HCT116 (cell line): ENCODE measurements at regions not wholly inside any gene's neighbourhood (a gene's known extent, or its start where the extent isn't known, plus 50 kb on each side); places are given as distances from the start of the nearest gene placed in this dataset.

Experiments used
- ATAC-seq: fragments of 200-7000 bp; cut with Tn5 transposase; 2 replicates; pipeline ENCODE4 v1.9.1; 2020; ENCODE audit warnings: mild to moderate bottlenecking, moderate library complexity
- BruUV-seq: library from RNA; stranded (reverse); fragments of 400-500 nt; replicated peaks from 2 replicates; lab custom pipeline; 2021; lab: Mats Ljungman, UMichigan
- CTCF ChIA-PET: fragments of 300-600 bp; sonication (Branson Sonifier 250); formaldehyde crosslinking; loops from one replicate; lab custom pipeline; 2021; ENCODE audit warnings: antibody characterized with exemption; lab: Charles Lee
- POLR2A ChIA-PET: fragments of 300-600, 350-600 bp; sonication (Branson Sonifier 250); formaldehyde crosslinking; loops from one replicate; lab custom pipeline; 2021; ENCODE audit warnings: antibody characterized with exemption; lab: Charles Lee
- RAD21 ChIA-PET, 2 experiments: fragments of 300-600 bp; sonication (Branson Sonifier 250); formaldehyde crosslinking; loops; one replicate each; lab custom pipeline; 2023; ENCODE audit warnings: low total read pairs in 2 of 2; ENCODE audit not compliant: uncharacterized antibody in 2 of 2, unreplicated experiment in 2 of 2, low non-redundant PET in 1 of 2; lab: Charles Lee
- DNase-seq: peaks from one replicate; pipeline ENCODE4 v3.0.0-alpha.2; 2010; ENCODE audit warnings: low read depth, low spot score
- H2AFZ ChIP-seq: fragments of 200-600 bp; shearing (Covaris generic), sonication (generic); 2 replicates; pipeline ENCODE4 v1.6.1; 2017; ENCODE audit warnings: low read depth, mixed run types, mixed read lengths, antibody characterized with exemption, low read length; ENCODE audit not compliant: poor library complexity, severe bottlenecking
- H3K27ac ChIP-seq: 2 replicates; pipeline ENCODE4 v1.5.1; 2012; ENCODE audit warnings: low read depth, low read length
- H3K27me3 ChIP-seq: fragments of 200-600 bp; sonication (generic); 2 replicates; pipeline ENCODE4 v1.6.1; 2016; ENCODE audit warnings: mixed run types, low read length, mixed read lengths; ENCODE audit not compliant: insufficient read depth
- H3K36me3 ChIP-seq, 2 experiments: fragments of 200-500 bp in 1 of 2; fragments of 200-600 bp in 1 of 2; sonication (Bioruptor generic) in 1 of 2; sonication (generic) in 1 of 2; 2 replicates each; pipeline versions ENCODE4 v1.5.1 to v1.6.1; 2014 to 2016; ENCODE audit warnings: low read length in 2 of 2, inconsistent platforms in 1 of 2, mixed read lengths in 1 of 2, mixed run types in 1 of 2; ENCODE audit not compliant: insufficient read depth in 2 of 2, control insufficient read depth in 1 of 2
- H3K4me1 ChIP-seq, 2 experiments: fragments of 200-600 bp in 1 of 2; sonication (generic) in 1 of 2; 2 replicates each; pipeline versions ENCODE4 v1.5.1 to v1.6.1; 2012 to 2017; ENCODE audit warnings: low read length in 2 of 2, inconsistent platforms in 1 of 2, mild to moderate bottlenecking in 1 of 2, mixed read lengths in 1 of 2, mixed run types in 1 of 2, moderate library complexity in 1 of 2; ENCODE audit not compliant: insufficient read depth in 2 of 2, control insufficient read depth in 1 of 2
- H3K4me2 ChIP-seq: fragments of 200-600 bp; sonication (generic); 2 replicates; pipeline ENCODE4 v1.6.1; 2017; ENCODE audit warnings: mixed run types, low read length, mixed read lengths
- H3K4me3 ChIP-seq, 2 experiments: fragments of 200-600 bp in 1 of 2; sonication (generic) in 1 of 2; replicated peaks in 1 of 2; 2 replicates each; pipeline ENCODE4 v1.5.1; 2011 to 2016; ENCODE audit warnings: low read length in 2 of 2, control low read depth in 1 of 2, low read depth in 1 of 2, mild to moderate bottlenecking in 1 of 2, mixed read lengths in 1 of 2, mixed run types in 1 of 2
- H3K79me2 ChIP-seq: fragments of 200-600 bp; sonication (generic); 2 replicates; pipeline ENCODE4 v1.6.1; 2017; ENCODE audit warnings: mild to moderate bottlenecking, mixed run types, low read length, moderate library complexity, mixed read lengths; ENCODE audit not compliant: insufficient read depth
- H3K9ac ChIP-seq: fragments of 200-600 bp; sonication (generic); 2 replicates; pipeline ENCODE4 v1.6.1; 2016; ENCODE audit warnings: low read length, mixed read lengths
- H3K9me2 ChIP-seq: fragments of 200-600 bp; sonication (generic), shearing (Covaris generic); 2 replicates; pipeline ENCODE4 v1.6.1; 2017; ENCODE audit warnings: mixed run types, mild to moderate bottlenecking, moderate library complexity; ENCODE audit not compliant: insufficient read depth
- H3K9me3 ChIP-seq, 2 experiments: fragments of 200-500 bp in 1 of 2; fragments of 200-600 bp in 1 of 2; sonication (Bioruptor generic) in 1 of 2; sonication (generic) in 1 of 2; 2 replicates each; pipeline ENCODE4 v1.6.1; 2014 to 2017; ENCODE audit warnings: low read length in 2 of 2, mixed read lengths in 2 of 2, inconsistent platforms in 1 of 2, low read depth in 1 of 2, mild to moderate bottlenecking in 1 of 2, mixed run types in 1 of 2, moderate library complexity in 1 of 2; ENCODE audit not compliant: control insufficient read depth in 1 of 2, insufficient read depth in 1 of 2
- H4K20me1 ChIP-seq: fragments of 200-600 bp; sonication (generic), shearing (Covaris generic); 2 replicates; pipeline ENCODE4 v1.6.1; 2017; ENCODE audit warnings: mixed run types, mild to moderate bottlenecking, moderate library complexity; ENCODE audit not compliant: insufficient read depth
- ATF3 ChIP-seq: IDR thresholded peaks from 2 replicates; pipeline ENCODE4 v1.6.1; 2012
- CEBPB ChIP-seq: IDR thresholded peaks from 2 replicates; pipeline ENCODE4 v1.6.1; 2012; ENCODE audit warnings: low read depth
- CTCF ChIP-seq, 3 experiments: fragments of 200-600 bp in 1 of 3; sonication (generic) in 1 of 3; IDR thresholded peaks in 2 of 3; conservative IDR thresholded peaks in 1 of 3; 2 replicates each; pipeline ENCODE4 v1.5.1; 2012 to 2017; ENCODE audit warnings: low read depth in 2 of 3, low read length in 2 of 3, antibody characterized with exemption in 1 of 3, borderline replicate concordance in 1 of 3, control low read depth in 1 of 3, mild to moderate bottlenecking in 1 of 3, mixed read lengths in 1 of 3, mixed run types in 1 of 3, moderate library complexity in 1 of 3; ENCODE audit not compliant: insufficient read depth in 1 of 3
- EZH2phosphoT487 ChIP-seq: fragments of 200-600 bp; IDR thresholded peaks from 2 replicates; pipeline ENCODE4 v1.6.1; 2018; ENCODE audit warnings: antibody characterized with exemption, borderline replicate concordance
- JUND ChIP-seq: IDR thresholded peaks from 2 replicates; pipeline ENCODE4 v1.6.1; 2012
- SP1 ChIP-seq: IDR thresholded peaks from 2 replicates; pipeline ENCODE4 v1.6.1; 2012; ENCODE audit warnings: low read depth
- TCF7L2 ChIP-seq: IDR thresholded peaks from 2 replicates; pipeline ENCODE4 v1.7.0; 2011; ENCODE audit warnings: borderline replicate concordance, inconsistent platforms; ENCODE audit not compliant: insufficient read depth, insufficient read length; ENCODE audit errors: extremely low read depth
- ZBTB33 ChIP-seq: IDR thresholded peaks from 2 replicates; pipeline ENCODE4 v1.6.1; 2011; ENCODE audit warnings: mild to moderate bottlenecking, low read length, moderate library complexity; ENCODE audit not compliant: insufficient replicate concordance; ENCODE audit errors: extremely low read depth
- intact Hi-C: fragments of 100-400 bp; cut with micrococcal nuclease; formaldehyde crosslinking; loops from 2 replicates; pipeline ENCODE4 v1.10.0; 2022

GRCh38 chr2:123047186-123047585 is 977.9 kb upstream of the CNTNAP5 start (continued):
- TF ChIP-seq TCF7L2, result no peak
- no peak for TF ChIP-seq ATF3
- no peak for TF ChIP-seq JUND
- no peak for TF ChIP-seq EZH2phosphoT487
- no peak for TF ChIP-seq CTCF (IDR thresholded peaks at IDR 0.05 in 2 of 3, conservative IDR thresholded peaks at IDR 0.05 in 1 of 3; ENCODE audit: borderline replicate concordance in 1 of 3, insufficient read depth in 1 of 3, low read depth in 2 of 3, low read length in 2 of 3)
- TF ChIP-seq CEBPB, result no peak
- TF ChIP-seq, all 23 proteins: peak for 0

- H3K4me3 ChIP-seq, result no peak overlapping the region
- ChIA-PET RAD21 (no interaction called here), CTCF (no interaction called here), POLR2A (no interaction called here)
- H2AFZ ChIP-seq, result no peak overlapping the region
- H3K4me2 ChIP-seq, result no peak overlapping the region
- H3K9me3 ChIP-seq, result peaks cover 13 to 16% of the 10 kb centered on the region in 2 experiments
- no peaks in the 10 kb centered on the region for H3K9me2 ChIP-seq
- no peaks in the 10 kb centered on the region for H3K79me2 ChIP-seq
- H3K27ac ChIP-seq, result no peak overlapping the region
- no peaks in the 10 kb centered on the region for H3K36me3 ChIP-seq
- ATAC-seq (no peak), DNase-seq (no peak)
- no peaks in the 10 kb centered on the region for H3K4me1 ChIP-seq
- intact Hi-C loops, result no loop called here
- no TSS peak for BruUV-seq
- H3K27me3 ChIP-seq, result no peaks in the 10 kb centered on the region
- TF ChIP-seq EZH2phosphoT487, result no peak
- no peak for TF ChIP-seq ZBTB33
- TF ChIP-seq ATF3, result no peak
- TF ChIP-seq SP1, result no peak
- TF ChIP-seq, all 23 proteins: peak for 0
- Histone ChIP-seq H3K9ac (no peak overlapping the region), H4K20me1 (no peaks in the 10 kb centered on the region)
Observed at GRCh38 chr2:123051136-123051535, 974.0 kb upstream of the CNTNAP5 start.
